ENCODE measurements at regions not wholly inside any gene's neighbourhood (a gene's known extent, or its start where the extent isn't known, plus 50 kb on each side); places are given as distances from the start of the nearest gene placed in this dataset.
"Not testable (repeated sequence)": the region's sequence is repeated elsewhere in the genome, so short reads cannot be mapped to it uniquely, and the experiment has no call there.

DNA sequence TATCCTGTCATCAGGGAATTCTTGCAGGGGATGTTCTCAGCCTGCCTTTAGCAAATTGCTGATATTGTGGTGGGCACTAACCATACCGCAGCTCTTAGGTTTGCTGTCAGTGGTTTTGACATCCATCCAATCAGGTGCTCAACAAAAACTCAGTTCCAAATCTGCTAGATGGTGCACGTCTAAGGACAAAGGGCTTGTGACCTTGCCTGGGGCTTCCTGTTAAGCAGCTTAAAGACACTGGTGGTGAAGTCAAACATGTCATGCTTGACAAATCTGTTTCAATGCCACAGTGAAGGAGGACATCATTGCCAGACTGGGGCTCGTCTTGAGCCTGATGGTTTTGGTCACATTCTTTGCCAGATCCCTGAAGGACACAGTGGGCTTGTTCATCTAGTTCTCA, 179.8 kb upstream of the NOX3 start:
- TF ChIP-seq GATA1 (IDR thresholded peaks at IDR 0.05; ENCODE audit: low read depth, low read length): no peak
- TF ChIP-seq POLR2A (IDR thresholded peaks at IDR 0.05; ENCODE audit: low read length): no peak
- no peak for DNase-seq

GRCh38 chr6:155630085-155630484, 174.4 kb upstream of the NOX3 start:
- TF ChIP-seq GATA1 (IDR thresholded peaks at IDR 0.05; ENCODE audit: low read depth, low read length) (no peak), POLR2A (IDR thresholded peaks at IDR 0.05; ENCODE audit: low read length) (no peak)
- no peak for DNase-seq

DNA sequence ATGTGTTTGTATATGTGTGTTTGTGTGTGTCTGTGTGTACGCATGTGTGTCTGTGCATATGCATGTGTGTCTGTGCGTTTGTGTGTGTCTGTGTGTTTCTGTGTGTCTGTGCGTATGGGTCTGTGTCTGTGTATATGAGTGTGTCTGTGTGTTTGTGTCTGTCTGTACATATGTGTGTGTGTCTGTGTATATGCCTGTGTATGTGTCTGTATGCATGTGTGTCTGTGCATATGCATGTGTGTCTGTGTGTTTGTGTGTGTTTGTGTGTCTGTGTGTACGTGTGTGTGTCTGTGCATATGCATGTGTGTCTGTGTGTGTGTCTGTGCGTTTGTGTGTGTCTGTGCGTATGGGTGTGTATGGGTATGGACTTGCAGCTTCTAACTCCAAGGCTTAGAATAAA, 174.0 kb upstream of the NOX3 start:
- DNase-seq: no peak
- TF ChIP-seq GATA1 (IDR thresholded peaks at IDR 0.05; ENCODE audit: low read depth, low read length) (no peak), POLR2A (IDR thresholded peaks at IDR 0.05; ENCODE audit: low read length) (no peak)

- DNase-seq: no peak
- TF ChIP-seq POLR2A (IDR thresholded peaks at IDR 0.05; ENCODE audit: low read length) (no peak), GATA1 (IDR thresholded peaks at IDR 0.05; ENCODE audit: low read depth, low read length) (no peak)
Measured at GRCh38 chr6:155628306-155628705, 172.7 kb upstream of the NOX3 start.

- DNase-seq: not testable (repeated sequence)
Measured at GRCh38 chr6:155627722-155628212, 172.1 kb upstream of the NOX3 start.

GRCh38 chr6:155623450-155624178, 168.0 kb upstream of the NOX3 start:
- TF ChIP-seq POLR2A (IDR thresholded peaks at IDR 0.05; ENCODE audit: low read length): no peak
- no peak for TF ChIP-seq GATA1 (IDR thresholded peaks at IDR 0.05; ENCODE audit: low read depth, low read length)
- DNase-seq: no peak

GRCh38 chr6:155614606-155615005, 159.0 kb upstream of the NOX3 start:
- DNase-seq: no peak
- TF ChIP-seq POLR2A (IDR thresholded peaks at IDR 0.05; ENCODE audit: low read length) (no peak), GATA1 (IDR thresholded peaks at IDR 0.05; ENCODE audit: low read depth, low read length) (no peak)

- TF ChIP-seq POLR2A (IDR thresholded peaks at IDR 0.05; ENCODE audit: low read length): no peak
- TF ChIP-seq GATA1 (IDR thresholded peaks at IDR 0.05; ENCODE audit: low read depth, low read length): no peak
- no peak for DNase-seq
Measured at GRCh38 chr6:155611742-155612141, 156.1 kb upstream of the NOX3 start.

- TF ChIP-seq GATA1 (IDR thresholded peaks at IDR 0.05; ENCODE audit: low read depth, low read length) (no peak), POLR2A (IDR thresholded peaks at IDR 0.05; ENCODE audit: low read length) (no peak)
- no peak for DNase-seq
Measured at GRCh38 chr6:155604991-155605390, 149.4 kb upstream of the NOX3 start.

DNA sequence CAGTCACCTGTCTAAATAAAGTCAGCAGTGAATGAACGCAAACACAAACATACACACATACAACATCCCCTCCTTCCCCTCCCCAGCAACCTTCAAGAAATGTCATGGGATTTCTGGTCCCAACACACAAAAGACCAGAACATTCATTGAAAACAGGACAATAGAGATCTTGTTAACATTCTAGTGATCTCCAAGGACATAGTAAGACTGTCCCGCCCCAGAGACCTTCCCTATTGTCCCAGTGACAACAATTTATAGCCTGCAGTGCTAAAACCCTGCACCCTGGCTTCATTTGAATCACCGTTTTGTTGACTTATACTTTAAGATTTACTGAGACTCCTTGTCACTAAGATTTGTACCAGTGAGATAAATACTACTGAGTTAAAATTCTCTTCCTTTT, 143.9 kb upstream of the NOX3 start:
- TF ChIP-seq POLR2A (IDR thresholded peaks at IDR 0.05; ENCODE audit: low read length) (no peak), GATA1 (IDR thresholded peaks at IDR 0.05; ENCODE audit: low read depth, low read length) (no peak)
- DNase-seq: no peak

DNA sequence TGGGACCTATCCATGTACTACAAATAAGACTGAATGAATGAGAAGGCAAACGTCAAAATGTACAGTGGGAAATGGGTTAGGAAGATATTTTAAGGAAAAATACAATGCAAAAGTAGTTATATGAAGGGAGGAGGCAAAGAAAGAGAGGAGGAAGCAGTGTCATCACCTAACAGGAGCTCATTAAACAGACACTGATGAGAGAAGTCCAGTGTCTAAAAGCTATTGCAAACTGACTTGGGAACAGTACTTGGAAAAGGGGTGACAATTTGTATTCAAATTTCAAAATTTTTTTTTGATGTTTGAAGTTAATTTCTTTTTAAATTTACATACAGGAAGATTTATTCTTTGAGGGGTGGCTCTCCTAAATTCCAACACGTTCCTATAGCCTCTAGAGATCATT, 143.5 kb upstream of the NOX3 start:
- no peak for DNase-seq
- TF ChIP-seq POLR2A (IDR thresholded peaks at IDR 0.05; ENCODE audit: low read length): no peak
- no peak for TF ChIP-seq GATA1 (IDR thresholded peaks at IDR 0.05; ENCODE audit: low read depth, low read length)

DNA sequence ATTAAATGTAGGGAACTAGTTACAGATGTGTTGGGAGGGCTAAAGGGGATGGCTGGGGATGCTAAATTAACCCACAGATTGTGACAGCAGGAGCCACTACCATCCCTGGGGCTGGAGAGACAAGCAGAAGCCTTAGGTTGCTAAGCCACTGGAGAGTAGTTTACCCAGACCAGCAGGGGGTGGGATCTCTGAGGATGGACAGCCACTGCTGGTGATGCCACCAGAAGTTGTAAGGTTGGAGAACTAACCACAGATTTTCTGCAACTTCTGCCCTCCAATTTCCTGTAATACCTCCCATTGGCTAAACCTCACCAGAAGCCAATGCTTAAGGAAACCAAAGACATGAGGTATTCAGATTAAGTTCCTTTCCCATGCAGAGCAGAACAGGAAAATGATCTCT, 139.6 kb upstream of the NOX3 start:
- no peak for TF ChIP-seq GATA1 (IDR thresholded peaks at IDR 0.05; ENCODE audit: low read depth, low read length)
- TF ChIP-seq POLR2A (IDR thresholded peaks at IDR 0.05; ENCODE audit: low read length): no peak
- peak in 1 of 2 experiments; percentile 5 for DNase-seq

DNA sequence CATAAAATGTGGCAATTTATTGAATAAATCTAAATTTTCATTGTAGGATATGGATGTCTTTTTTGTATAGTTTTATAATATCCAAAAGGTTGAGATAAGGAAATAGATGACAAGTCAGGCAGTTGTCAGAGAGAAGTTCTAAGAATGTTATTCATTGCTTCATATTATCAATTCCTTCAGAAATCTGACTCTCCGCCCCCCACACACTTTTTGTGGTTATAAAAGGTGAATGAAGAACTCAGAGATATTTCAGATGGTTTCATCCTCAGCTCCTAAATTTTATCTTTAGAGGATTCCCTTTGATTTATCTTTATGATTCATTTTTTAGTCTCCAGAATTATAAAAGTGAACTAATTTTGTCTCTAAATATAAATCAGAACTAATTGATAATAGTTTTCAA, 136.1 kb upstream of the NOX3 start:
- DNase-seq: no peak
- TF ChIP-seq POLR2A (IDR thresholded peaks at IDR 0.05; ENCODE audit: low read length) (no peak), GATA1 (IDR thresholded peaks at IDR 0.05; ENCODE audit: low read depth, low read length) (no peak)

DNA sequence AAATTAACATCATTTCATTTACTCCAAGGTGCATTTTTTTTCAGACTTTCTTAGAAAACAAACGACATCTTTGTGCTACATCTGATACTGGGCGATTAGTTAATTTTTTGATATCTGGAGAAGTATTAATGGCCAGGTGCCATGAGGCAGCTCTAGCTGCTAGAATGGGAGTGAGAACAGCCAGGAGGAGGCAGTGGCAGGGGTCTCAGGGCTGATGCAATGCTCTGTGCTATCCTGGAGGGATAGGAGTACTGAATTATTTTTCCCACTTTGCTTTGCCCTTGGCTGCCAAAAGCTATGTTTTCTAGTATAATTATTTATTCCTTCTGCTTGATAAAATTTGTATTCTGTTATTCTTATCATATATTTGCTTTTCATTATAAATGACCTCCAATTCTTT, 133.6 kb upstream of the NOX3 start:
- no peak for TF ChIP-seq POLR2A (IDR thresholded peaks at IDR 0.05; ENCODE audit: low read length)
- no peak for TF ChIP-seq GATA1 (IDR thresholded peaks at IDR 0.05; ENCODE audit: low read depth, low read length)
- no peak for DNase-seq

- TF ChIP-seq GATA1 (IDR thresholded peaks at IDR 0.05; ENCODE audit: low read depth, low read length): no peak
- no peak for TF ChIP-seq POLR2A (IDR thresholded peaks at IDR 0.05; ENCODE audit: low read length)
- no peak for DNase-seq
Measured at GRCh38 chr6:155587817-155588216, 132.2 kb upstream of the NOX3 start.
